ENCODE measurements at regions not wholly inside any gene's neighbourhood (a gene's known extent, or its start where the extent isn't known, plus 50 kb on each side); places are given as distances from the start of the nearest gene placed in this dataset.

- TF ChIP-seq CTCF (conservative IDR thresholded peaks at IDR 0.05; ENCODE audit: low read depth, low read length) (no peak), EZH2 (IDR thresholded peaks at IDR 0.05; ENCODE audit: borderline replicate concordance, low read depth, low read length, poor library complexity, severe bottlenecking) (no peak)
Measured at GRCh38 chr6:67884442-67884841, 750.6 kb upstream of the ADGRB3 start.

Data from A673 (cell line).